Psoas muscle (tissue), 7 donors: ENCODE measurements at regions not wholly inside any gene's neighbourhood (a gene's known extent, or its start where the extent isn't known, plus 50 kb on each side); places are given as distances from the start of the nearest gene placed in this dataset.

Source experiments
- ATAC-seq, 4 donors: fragments of 200-7000 bp; cut with Tn5 transposase; one replicate each; pipeline ENCODE4 v1.9.1; 2020; ENCODE audit warnings: moderate library complexity in 3 of 4, mild to moderate bottlenecking in 2 of 4
- DNase-seq, 2 donors: peaks; one replicate each; pipeline ENCODE4 v3.0.0-alpha.2; 2020
- H3K27ac ChIP-seq: fragments of 200-600 bp; one replicate; pipeline ENCODE4 v1.8.0; 2022
- H3K27me3 ChIP-seq, 3 donors: fragments of 200-600 bp in 1 of 3; one replicate each; pipeline versions ENCODE4 v1.6.1 to v1.8.0; 2013 to 2022; ENCODE audit warnings: low read length in 2 of 3, mild to moderate bottlenecking in 2 of 3, moderate library complexity in 1 of 3; ENCODE audit not compliant: insufficient read depth in 3 of 3
- H3K36me3 ChIP-seq, 2 donors: fragments of 200-600 bp in 1 of 2; one replicate each; pipeline versions ENCODE4 v1.6.1 to v1.8.0; 2013 to 2022; ENCODE audit warnings: low read depth in 1 of 2, mild to moderate bottlenecking in 1 of 2, moderate library complexity in 1 of 2; ENCODE audit not compliant: insufficient read depth in 1 of 2
- H3K4me1 ChIP-seq: fragments of 200-600 bp; one replicate; pipeline ENCODE4 v1.8.0; 2022
- H3K4me3 ChIP-seq: fragments of 200-600 bp; one replicate; pipeline ENCODE4 v1.8.0; 2022; ENCODE audit warnings: mild to moderate bottlenecking
- H3K9me3 ChIP-seq: fragments of 200-600 bp; one replicate; pipeline ENCODE4 v1.8.0; 2022
- WGBS, 3 donors: extraction: QIAGEN DNeasy Blood & Tissue Kit; methylation state at CpG; one replicate each; pipeline versions ENCODE4 v1.1.6 to v1.1.7; 2013; 5-methylcytosine and 5-hydroxymethylcytosine counted together
- intact Hi-C, 2 donors: fragments of 100-400 bp; cut with DNase I; formaldehyde crosslinking; loops; one replicate each; pipeline versions ENCODE4 v1.11.0 to v1.14.2; 2022
- TF ChIP-seq, protein P1 (sequence below): fragments of 200-600 bp; IDR thresholded peaks from one replicate; pipeline ENCODE4 v1.8.0; 2022; ENCODE audit warnings: antibody characterized with exemption
- donor health status: healthy with polysubstance abuse.
- donor health status: DM: no; HTN: no; CAD: no; lungs with moderate emphysema.
- donor health status: Bipolar disorder and iron deficiency.
- donor health status: healthy.
- donor health status: DM: yes; HTN: yes; CAD: no.
- donor health status: DM: no; HTN: no; CAD: no.
- donor health status: DM: yes; HTN: yes; CAD: no.

DNA sequence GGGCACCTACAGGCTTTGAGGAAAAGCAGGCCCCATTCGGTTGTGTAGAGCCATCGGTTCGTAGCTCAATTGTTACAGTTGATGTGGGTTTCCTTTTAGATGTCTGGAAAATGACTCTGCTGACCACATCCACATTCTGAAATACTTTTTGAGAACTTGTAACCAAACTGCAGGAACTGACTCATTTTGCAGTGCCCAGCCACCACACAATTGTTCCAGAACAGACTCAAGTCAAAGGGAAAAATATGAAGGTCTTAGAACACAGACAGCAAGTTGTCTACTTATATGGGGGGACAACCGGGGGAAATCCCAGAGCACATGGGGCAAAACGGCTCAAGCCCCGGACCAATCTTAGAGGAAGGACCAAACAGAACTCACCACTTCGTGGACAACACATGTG, 557.6 kb upstream of the DIPK2B start:
- 70 to 79% (median 72%) methylated on average over 7 of the region's 7 CpGs for WGBS, 3 donors
- Histone ChIP-seq H3K36me3 (no peaks in the 10 kb centered on the region), H3K27ac (no peak overlapping the region), H3K9me3 (no peaks in the 10 kb centered on the region), H3K4me1 (no peaks in the 10 kb centered on the region), H3K4me3 (no peak overlapping the region), H3K27me3 (no peaks in the 10 kb centered on the region)
- intact Hi-C loops, result loop anchor here in 1 of 2 donors (10.0 kb wide), 1 partner anchor 574 kb away; no protein-coding TSS in a partner anchor
- DNase-seq (no peak), ATAC-seq (no peak)
- TF ChIP-seq, protein P1, sequence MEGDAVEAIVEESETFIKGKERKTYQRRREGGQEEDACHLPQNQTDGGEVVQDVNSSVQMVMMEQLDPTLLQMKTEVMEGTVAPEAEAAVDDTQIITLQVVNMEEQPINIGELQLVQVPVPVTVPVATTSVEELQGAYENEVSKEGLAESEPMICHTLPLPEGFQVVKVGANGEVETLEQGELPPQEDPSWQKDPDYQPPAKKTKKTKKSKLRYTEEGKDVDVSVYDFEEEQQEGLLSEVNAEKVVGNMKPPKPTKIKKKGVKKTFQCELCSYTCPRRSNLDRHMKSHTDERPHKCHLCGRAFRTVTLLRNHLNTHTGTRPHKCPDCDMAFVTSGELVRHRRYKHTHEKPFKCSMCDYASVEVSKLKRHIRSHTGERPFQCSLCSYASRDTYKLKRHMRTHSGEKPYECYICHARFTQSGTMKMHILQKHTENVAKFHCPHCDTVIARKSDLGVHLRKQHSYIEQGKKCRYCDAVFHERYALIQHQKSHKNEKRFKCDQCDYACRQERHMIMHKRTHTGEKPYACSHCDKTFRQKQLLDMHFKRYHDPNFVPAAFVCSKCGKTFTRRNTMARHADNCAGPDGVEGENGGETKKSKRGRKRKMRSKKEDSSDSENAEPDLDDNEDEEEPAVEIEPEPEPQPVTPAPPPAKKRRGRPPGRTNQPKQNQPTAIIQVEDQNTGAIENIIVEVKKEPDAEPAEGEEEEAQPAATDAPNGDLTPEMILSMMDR, result no peak

DNA sequence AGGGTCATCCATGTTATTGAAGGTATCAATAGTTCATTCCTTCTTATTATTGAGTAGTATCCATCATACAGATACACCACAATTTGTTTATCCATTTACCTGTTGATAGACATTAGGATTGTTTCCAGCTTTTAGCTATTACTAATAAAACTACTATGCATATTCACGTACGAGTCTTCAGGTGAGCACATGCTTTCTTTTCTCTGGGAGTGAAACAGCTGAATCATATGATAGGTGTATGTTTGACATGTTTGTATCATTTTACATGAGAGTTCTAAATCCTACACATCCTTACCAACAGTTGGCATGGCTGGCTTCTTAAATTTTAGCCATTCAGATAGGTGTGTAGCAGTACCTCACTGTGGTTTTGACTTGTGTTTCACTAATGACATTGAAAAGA, 556.6 kb upstream of the DIPK2B start:
- 91 to 98% (median 98%) methylated on average over 2 of the region's 2 CpGs for WGBS, 3 donors
- intact Hi-C loops, result loop anchor here in 1 of 2 donors (10.0 kb wide), 1 partner anchor 572 kb away; no protein-coding TSS in a partner anchor
- Histone ChIP-seq H3K4me1 (no peaks in the 10 kb centered on the region), H3K27ac (no peak overlapping the region), H3K9me3 (no peaks in the 10 kb centered on the region), H3K27me3 (no peaks in the 10 kb centered on the region), H3K4me3 (no peak overlapping the region), H3K36me3 (no peaks in the 10 kb centered on the region)
- TF ChIP-seq, protein P1, result no peak
- no peak for ATAC-seq
- DNase-seq, result no peak

DNA sequence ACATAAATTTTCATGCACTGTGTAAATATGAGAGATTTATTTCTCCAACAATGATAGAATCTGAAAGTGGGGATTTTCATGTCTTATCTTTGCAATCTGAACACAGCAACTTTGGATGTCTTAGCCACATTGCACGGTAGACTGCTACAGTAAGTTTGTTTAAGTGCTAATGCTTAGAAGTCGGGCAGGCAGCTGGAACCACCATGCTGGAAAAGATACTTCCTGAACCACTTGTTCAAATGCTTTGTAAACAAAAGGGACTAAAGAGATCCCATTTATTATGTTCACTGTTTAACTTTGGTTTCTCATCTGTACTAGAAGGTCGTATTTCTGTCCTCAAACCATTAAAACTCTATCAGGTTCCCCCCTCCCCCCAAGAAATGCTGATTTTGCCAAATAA, 555.9 kb upstream of the DIPK2B start:
- H3K27me3 ChIP-seq, result no peaks in the 10 kb centered on the region
- TF ChIP-seq, protein P1, result no peak
- DNase-seq (no peak), ATAC-seq (no peak)
- H3K27ac ChIP-seq, result no peak overlapping the region
- no peaks in the 10 kb centered on the region for H3K4me1 ChIP-seq
- WGBS, 3 donors, result 34 to 47% (median 45%) methylated on average over 3 of the region's 3 CpGs
- intact Hi-C loops, result loop anchor here in 1 of 2 donors (10.0 kb wide), 1 partner anchor 572 kb away; no protein-coding TSS in a partner anchor
- no peaks in the 10 kb centered on the region for H3K36me3 ChIP-seq
- no peaks in the 10 kb centered on the region for H3K9me3 ChIP-seq
- no peak overlapping the region for H3K4me3 ChIP-seq

GRCh38 chrX:45755703-45756102, 555.0 kb upstream of the DIPK2B start:
- Histone ChIP-seq H3K4me3 (no peak overlapping the region), H3K36me3 (no peaks in the 10 kb centered on the region), H3K4me1 (no peaks in the 10 kb centered on the region), H3K9me3 (no peaks in the 10 kb centered on the region), H3K27me3 (peaks cover 0 to 3% (median 0%) of the 10 kb centered on the region in 3 donors), H3K27ac (no peak overlapping the region)
- 48 to 78% (median 67%) methylated on average over 2 of the region's 2 CpGs for WGBS, 3 donors
- TF ChIP-seq, protein P1, result no peak
- DNase-seq, result no peak
- intact Hi-C loops, result loop anchor here in 1 of 2 donors (10.0 kb wide), 1 partner anchor 571 kb away; no protein-coding TSS in a partner anchor
- ATAC-seq, result no peak

- Histone ChIP-seq H3K9me3 (no peaks in the 10 kb centered on the region), H3K27me3 (peaks cover 0 to 3% (median 0%) of the 10 kb centered on the region in 3 donors), H3K4me3 (no peak overlapping the region), H3K27ac (no peak overlapping the region), H3K36me3 (no peaks in the 10 kb centered on the region), H3K4me1 (no peaks in the 10 kb centered on the region)
- DNase-seq, result no peak
- TF ChIP-seq, protein P1, result no peak
- ATAC-seq, result no peak
- WGBS, 3 donors, result 35 to 63% (median 40%) methylated on average over 3 of the region's 3 CpGs
- intact Hi-C loops, result loop anchor here in 1 of 2 donors (10.0 kb wide), 1 partner anchor 566 kb away; no protein-coding TSS in a partner anchor
These were observed 550.5 kb upstream of the DIPK2B start for GRCh38 chrX:45751156-45751555.
